Testis (tissue), 2 donors: ENCODE measurements at regions not wholly inside any gene's neighbourhood (a gene's known extent, or its start where the extent isn't known, plus 50 kb on each side); places are given as distances from the start of the nearest gene placed in this dataset.

ENCODE experiments used
- CTCF ChIP-seq, 3 experiments: fragments of 450-650 bp in 2 of 3; fragments of 200-600 bp in 1 of 3; sonication (generic) in 1 of 3; IDR thresholded peaks; one replicate each; pipeline ENCODE4 v1.5.1; 2016 to 2019; ENCODE audit warnings: antibody characterized with exemption in 3 of 3, mild to moderate bottlenecking in 2 of 3, moderate library complexity in 1 of 3
- POLR2A ChIP-seq: fragments of 450-650 bp; IDR thresholded peaks from one replicate; pipeline ENCODE4 v1.6.1; 2017; ENCODE audit warnings: antibody characterized with exemption, mild to moderate bottlenecking, moderate library complexity

GRCh38 chr9:14532456-14533115 is 160.6 kb downstream of the ZDHHC21 start:
- TF ChIP-seq CTCF (IDR thresholded peaks at IDR 0.05) (no peak), POLR2A (no peak)
